ES-I3 (cell line): ENCODE measurements at regions not wholly inside any gene's neighbourhood (a gene's known extent, or its start where the extent isn't known, plus 50 kb on each side); places are given as distances from the start of the nearest gene placed in this dataset.

Experiments
- H3K36me3 ChIP-seq: 2 replicates; pipeline ENCODE4 v1.6.1; 2013; ENCODE audit warnings: mild to moderate bottlenecking, low read length, control low read depth, moderate library complexity; ENCODE audit not compliant: insufficient read depth
- H3K4me1 ChIP-seq: 2 replicates; pipeline ENCODE4 v1.6.1; 2013; ENCODE audit warnings: mild to moderate bottlenecking, control low read depth, low read length; ENCODE audit not compliant: insufficient read depth
- H3K9ac ChIP-seq: 2 replicates; pipeline ENCODE4 v1.6.1; 2013; ENCODE audit warnings: low read depth, mild to moderate bottlenecking, low read length, moderate library complexity
- H3K9me3 ChIP-seq: 2 replicates; pipeline ENCODE4 v1.6.1; 2013; ENCODE audit warnings: mild to moderate bottlenecking, low read length, moderate library complexity; ENCODE audit not compliant: control insufficient read depth, insufficient read depth

DNA sequence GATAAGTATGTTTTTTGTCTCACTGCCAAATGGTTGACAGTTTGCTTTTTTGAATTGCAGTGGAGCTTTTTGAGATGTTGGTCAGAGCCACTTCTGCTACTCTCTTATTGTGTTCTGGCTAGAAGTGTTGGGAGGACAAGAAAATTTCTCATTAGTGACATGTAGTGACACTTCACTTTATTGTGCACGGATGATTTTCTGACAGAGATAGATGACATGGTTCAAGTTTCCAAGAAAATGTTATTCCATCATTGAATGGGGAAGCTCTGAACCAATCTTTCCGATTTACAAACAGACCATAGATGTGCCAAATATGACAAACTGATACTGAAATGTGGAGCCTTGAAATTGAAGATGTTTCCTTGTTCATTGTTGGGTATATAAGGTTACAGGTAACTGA lies 558.9 kb upstream of the WWC1 start:
- Histone ChIP-seq H3K9ac (no peak overlapping the region), H3K9me3 (no peaks in the 10 kb centered on the region), H3K36me3 (no peaks in the 10 kb centered on the region), H3K4me1 (peaks cover 29% of the 10 kb centered on the region)

DNA sequence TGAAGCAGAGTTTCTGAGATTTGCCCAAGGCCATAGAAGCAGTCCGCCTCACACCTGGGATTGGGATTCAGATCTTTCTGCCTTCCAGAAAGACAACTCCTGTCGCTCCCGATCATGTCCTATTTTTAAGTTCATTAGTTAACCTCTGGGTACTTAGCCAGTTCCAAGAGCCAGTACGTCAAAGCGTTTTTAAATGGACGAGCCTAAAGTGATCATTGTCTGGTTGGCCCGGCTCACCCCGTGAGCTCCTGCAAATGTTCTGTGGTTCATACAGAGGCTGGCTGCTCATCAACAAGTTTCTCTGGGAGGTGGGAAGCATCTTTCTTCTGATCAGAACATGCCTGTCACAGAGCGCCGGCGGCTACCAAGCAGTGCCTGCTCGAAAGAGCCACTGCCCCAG lies 554.5 kb upstream of the WWC1 start:
- H3K4me1 ChIP-seq: peaks cover 6% of the 10 kb centered on the region
- H3K36me3 ChIP-seq: no peaks in the 10 kb centered on the region
- H3K9me3 ChIP-seq: no peaks in the 10 kb centered on the region
- no peak overlapping the region for H3K9ac ChIP-seq

DNA sequence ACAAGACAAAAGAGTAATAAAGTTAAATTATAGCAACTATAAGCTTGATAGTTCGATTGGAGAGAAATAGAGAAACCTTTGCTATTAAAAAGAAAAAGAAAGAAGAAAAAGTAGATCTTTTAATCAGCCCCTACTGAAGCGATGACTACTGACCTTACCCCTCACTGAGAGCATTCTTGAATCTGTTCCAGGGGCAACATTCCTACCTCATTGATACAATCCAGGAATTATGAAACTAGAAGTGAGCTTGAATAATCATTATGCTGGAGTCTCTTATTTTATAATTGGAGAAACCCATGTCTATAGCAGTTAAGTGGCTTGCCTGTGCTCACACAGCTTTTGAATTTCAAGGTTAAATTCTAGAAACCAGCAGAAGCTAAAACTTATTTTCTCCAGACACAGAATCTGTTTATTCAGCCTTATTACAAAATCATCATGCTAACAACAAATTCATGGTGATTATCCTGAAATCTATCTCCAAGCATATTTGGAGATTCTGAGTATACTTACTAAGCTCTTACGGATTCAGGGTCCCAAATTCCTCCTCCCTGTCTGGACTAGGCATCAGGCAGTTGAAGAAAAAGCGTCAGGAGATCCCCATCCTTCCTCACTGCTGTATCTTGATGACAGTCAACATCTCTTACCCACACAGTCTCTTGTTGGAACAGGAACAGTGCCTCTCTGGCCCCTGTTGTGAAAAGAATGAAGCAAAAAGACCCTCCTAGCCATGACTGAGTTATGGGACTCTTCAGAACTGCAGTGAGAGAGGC lies 547.6 kb upstream of the WWC1 start:
- no peak overlapping the region for H3K9ac ChIP-seq
- H3K4me1 ChIP-seq: peaks cover 17% of the 10 kb centered on the region
- no peaks in the 10 kb centered on the region for H3K36me3 ChIP-seq
- peaks cover 2% of the 10 kb centered on the region; the same call in 1 of the 2 replicates for H3K9me3 ChIP-seq

DNA sequence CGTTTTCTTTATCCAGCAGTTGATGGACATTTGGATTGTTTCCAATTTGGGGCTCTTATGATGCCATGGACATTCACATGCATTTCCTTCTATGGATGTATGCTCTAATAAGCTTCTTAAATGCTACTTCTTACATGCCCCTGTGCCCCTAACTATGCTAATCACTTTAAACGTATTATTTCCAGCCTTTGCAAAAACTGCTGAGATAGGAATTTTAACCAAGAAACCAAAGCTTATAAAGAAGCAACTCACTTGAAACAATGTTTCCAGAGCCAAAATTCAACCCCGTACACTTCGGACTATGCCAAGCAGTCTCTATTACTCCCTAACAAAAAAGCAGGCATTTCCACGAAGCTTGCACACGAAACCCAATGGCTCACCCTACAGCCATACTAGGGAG lies 545.6 kb upstream of the WWC1 start:
- Histone ChIP-seq H3K4me1 (peaks cover 10% of the 10 kb centered on the region; the same call in 1 of the 2 replicates), H3K9me3 (peaks cover 2% of the 10 kb centered on the region; the same call in 1 of the 2 replicates), H3K36me3 (no peaks in the 10 kb centered on the region), H3K9ac (no peak overlapping the region)

DNA sequence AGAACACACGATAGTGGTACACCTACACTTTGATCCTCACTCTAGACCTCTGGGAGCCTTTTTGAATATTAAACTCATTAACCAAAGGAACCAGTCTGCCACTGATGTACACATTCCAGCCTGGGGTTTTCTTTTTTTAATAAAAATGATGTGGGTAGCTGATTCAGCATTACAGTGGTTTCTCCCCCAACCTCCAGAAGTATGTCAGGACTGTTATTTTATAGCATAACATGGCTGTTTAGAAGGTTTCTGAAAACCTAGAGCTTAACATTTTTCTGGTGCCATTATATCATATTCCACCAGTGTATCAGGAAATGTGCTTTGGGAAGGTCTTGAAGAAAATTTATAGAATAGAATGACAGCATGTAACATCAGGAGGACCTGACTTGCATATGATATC lies 540.9 kb upstream of the WWC1 start:
- H3K9me3 ChIP-seq: no peaks in the 10 kb centered on the region
- no peaks in the 10 kb centered on the region for H3K36me3 ChIP-seq
- no peak overlapping the region for H3K9ac ChIP-seq
- H3K4me1 ChIP-seq: no peaks in the 10 kb centered on the region

GRCh38 chr5:167752936-167753335 lies 538.5 kb upstream of the WWC1 start:
- no peaks in the 10 kb centered on the region for H3K9me3 ChIP-seq
- no peaks in the 10 kb centered on the region for H3K4me1 ChIP-seq
- no peak overlapping the region for H3K9ac ChIP-seq
- H3K36me3 ChIP-seq: no peaks in the 10 kb centered on the region

DNA sequence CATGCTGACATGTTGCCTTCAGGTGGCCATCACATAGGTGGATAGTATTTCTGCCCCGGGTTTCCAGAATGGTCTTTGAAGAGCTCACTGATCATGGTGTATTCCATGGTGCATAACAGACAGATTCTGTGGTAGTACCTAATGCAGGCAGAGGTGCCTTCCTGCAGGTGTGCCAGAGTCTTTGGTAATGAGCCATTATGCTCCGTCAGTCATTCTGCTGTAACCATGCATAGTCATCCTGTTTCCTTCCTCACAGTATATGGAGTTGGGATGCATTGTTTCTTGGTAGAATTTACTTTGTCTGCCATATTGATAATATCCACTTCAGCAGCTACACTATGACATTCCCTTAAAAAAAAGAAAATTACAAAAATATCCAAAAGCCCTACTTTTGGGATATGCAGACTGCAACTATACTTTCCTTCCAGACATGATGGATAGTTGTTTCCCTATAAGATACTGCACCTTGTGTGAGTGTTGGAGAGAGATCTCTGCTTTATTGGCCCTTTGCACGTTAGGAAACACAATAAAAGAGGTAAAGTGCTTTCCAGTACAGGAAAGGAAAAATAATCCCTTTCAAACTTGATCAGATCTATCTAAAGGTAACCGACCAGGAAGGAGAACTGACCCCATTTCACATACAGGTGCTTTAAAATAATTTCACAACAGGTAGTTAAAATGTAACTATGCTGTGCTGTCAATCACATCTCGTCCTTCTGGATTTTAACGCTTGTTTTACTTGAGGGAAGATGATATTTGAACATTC lies 537.5 kb upstream of the WWC1 start:
- Histone ChIP-seq H3K4me1 (no peaks in the 10 kb centered on the region), H3K9me3 (no peaks in the 10 kb centered on the region), H3K9ac (no peak overlapping the region), H3K36me3 (no peaks in the 10 kb centered on the region)

GRCh38 chr5:167754501-167755021 lies 536.9 kb upstream of the WWC1 start:
- H3K9me3 ChIP-seq: no peaks in the 10 kb centered on the region
- no peaks in the 10 kb centered on the region for H3K36me3 ChIP-seq
- no peak overlapping the region for H3K9ac ChIP-seq
- H3K4me1 ChIP-seq: no peaks in the 10 kb centered on the region

GRCh38 chr5:167755420-167755819 lies 536.0 kb upstream of the WWC1 start:
- no peaks in the 10 kb centered on the region for H3K36me3 ChIP-seq
- H3K4me1 ChIP-seq: no peaks in the 10 kb centered on the region
- no peak overlapping the region for H3K9ac ChIP-seq
- H3K9me3 ChIP-seq: no peaks in the 10 kb centered on the region

- H3K4me1 ChIP-seq: peaks cover 4% of the 10 kb centered on the region
- H3K36me3 ChIP-seq: no peaks in the 10 kb centered on the region
- H3K9ac ChIP-seq: no peak overlapping the region
- no peaks in the 10 kb centered on the region for H3K9me3 ChIP-seq
These were observed 532.2 kb upstream of the WWC1 start for GRCh38 chr5:167759057-167759821.

GRCh38 chr5:167763772-167764171 lies 527.7 kb upstream of the WWC1 start:
- H3K9ac ChIP-seq: no peak overlapping the region
- H3K36me3 ChIP-seq: no peaks in the 10 kb centered on the region
- H3K9me3 ChIP-seq: no peaks in the 10 kb centered on the region
- H3K4me1 ChIP-seq: peaks cover 20% of the 10 kb centered on the region

- Histone ChIP-seq H3K36me3 (no peaks in the 10 kb centered on the region), H3K4me1 (peaks cover 20% of the 10 kb centered on the region), H3K9ac (no peak overlapping the region), H3K9me3 (no peaks in the 10 kb centered on the region)
These were observed 526.7 kb upstream of the WWC1 start for GRCh38 chr5:167764641-167765289.

DNA sequence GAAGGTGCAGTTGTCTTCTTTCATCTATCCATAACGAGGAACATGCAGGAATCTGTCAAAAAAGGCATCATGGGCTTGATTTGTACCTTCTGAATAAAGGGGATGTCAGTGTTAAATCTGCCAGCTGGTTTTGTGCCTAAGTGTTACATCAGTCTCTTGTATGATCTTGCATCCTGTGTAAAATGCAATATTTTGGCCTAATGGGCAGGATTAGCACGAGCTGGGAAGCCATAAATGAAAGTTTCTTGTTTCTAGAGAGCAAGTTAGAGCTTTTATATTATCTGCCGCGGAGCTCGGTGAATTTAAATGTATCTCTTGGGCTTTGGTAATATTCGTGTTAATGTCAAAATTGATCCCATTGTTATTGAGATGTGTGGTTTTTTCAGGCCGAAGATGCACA lies 526.1 kb upstream of the WWC1 start:
- no peaks in the 10 kb centered on the region for H3K36me3 ChIP-seq
- peaks cover 20% of the 10 kb centered on the region for H3K4me1 ChIP-seq
- no peak overlapping the region for H3K9ac ChIP-seq

DNA sequence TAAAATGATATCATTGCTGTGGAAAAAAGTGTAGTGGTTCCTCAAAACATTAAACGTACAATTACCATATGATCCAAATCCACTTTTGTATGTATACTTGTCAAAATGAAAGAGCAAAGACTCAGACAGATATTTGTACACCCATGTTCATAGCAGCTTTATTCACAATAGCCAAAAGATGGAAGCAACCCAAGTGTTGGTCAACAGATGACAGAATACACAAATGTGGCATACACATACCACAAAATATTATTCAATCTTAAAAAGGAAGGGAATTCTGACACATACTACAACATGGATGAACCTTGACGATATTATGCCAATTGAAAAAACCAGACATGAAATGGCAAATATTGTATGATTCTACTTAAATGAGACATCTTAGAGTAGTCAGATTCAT lies 524.5 kb upstream of the WWC1 start:
- no peaks in the 10 kb centered on the region for H3K9me3 ChIP-seq

More for the DNA sequence above, 526.1 kb upstream of the WWC1 start:
- no peaks in the 10 kb centered on the region for H3K9me3 ChIP-seq

More for the DNA sequence above, 524.5 kb upstream of the WWC1 start:
- Histone ChIP-seq H3K4me1 (peaks cover 20% of the 10 kb centered on the region), H3K9ac (no peak overlapping the region), H3K36me3 (no peaks in the 10 kb centered on the region)
